T-cell (primary cell): ENCODE measurements at regions not wholly inside any gene's neighbourhood (a gene's known extent, or its start where the extent isn't known, plus 50 kb on each side); places are given as distances from the start of the nearest gene placed in this dataset.
A peak's percentile ranks its signal among the peaks of the same experiment; 100 is the strongest.
"Not testable (repeated sequence)": the region's sequence is repeated elsewhere in the genome, so short reads cannot be mapped to it uniquely, and the experiment has no call there.

Experiments used
- ATAC-seq, 4 experiments: fragments of 200-7000 bp in 3 of 4; fragments of 150-1000 bp in 1 of 4; cut with Tn5 transposase; replicated peaks in 1 of 4; 1 replicate in 3 of 4; 2 replicates in 1 of 4; pipeline ENCODE4 v1.10.0; 2021; ENCODE audit warnings: moderate library complexity in 3 of 4, mild to moderate bottlenecking in 2 of 4, moderate number of reproducible peaks in 1 of 4
- CTCF ChIA-PET, 2 donors: fragments of 300-600 bp; sonication (Branson Sonifier 250); formaldehyde crosslinking; loops; one replicate each; lab custom pipeline; 2022; ENCODE audit warnings: antibody characterized with exemption in 2 of 2; lab: Charles Lee
- POLR2A ChIA-PET, 2 donors: fragments of 300-600 bp; sonication (Branson Sonifier 250); formaldehyde crosslinking; loops; one replicate each; lab custom pipeline; 2022; ENCODE audit warnings: antibody characterized with exemption in 2 of 2; lab: Charles Lee
- DNase-seq, 35 experiments: peaks; one replicate each; pipeline versions ENCODE4 v3.0.0 to v3.0.0-alpha.2; 2013 to 2023
- H3K27ac ChIP-seq: one replicate; pipeline ENCODE4 v1.5.1; 2013; ENCODE audit warnings: low read length
- H3K27me3 ChIP-seq, 2 experiments: replicated peaks in 1 of 2; 1 replicate in 1 of 2; 2 replicates in 1 of 2; pipeline versions ENCODE4 v1.6.1 to v1.7.0; 2013; ENCODE audit warnings: low read length in 1 of 2, mixed read lengths in 1 of 2; ENCODE audit not compliant: control insufficient read depth in 2 of 2, insufficient read depth in 2 of 2; ENCODE audit errors: extremely low read depth in 1 of 2
- H3K36me3 ChIP-seq, 2 donors: 1 replicate in 1 of 2; 2 replicates in 1 of 2; pipeline versions ENCODE4 v1.6.1 to v1.7.0; 2013; ENCODE audit warnings: low read length in 1 of 2; ENCODE audit not compliant: control insufficient read depth in 2 of 2, insufficient read depth in 1 of 2; ENCODE audit errors: extremely low read depth in 1 of 2
- H3K4me1 ChIP-seq, 2 experiments: 1 replicate in 1 of 2; 2 replicates in 1 of 2; pipeline versions ENCODE4 v1.6.1 to v1.7.0; 2013; ENCODE audit warnings: low read length in 2 of 2, mixed read lengths in 1 of 2; ENCODE audit not compliant: insufficient read depth in 2 of 2, control insufficient read depth in 1 of 2; ENCODE audit errors: extremely low read depth in 1 of 2
- H3K4me3 ChIP-seq, 2 donors: 1 replicate in 1 of 2; 2 replicates in 1 of 2; pipeline versions ENCODE4 v1.5.1 to v1.7.0; 2013; ENCODE audit warnings: mild to moderate bottlenecking in 2 of 2, low read length in 1 of 2, moderate library complexity in 1 of 2; ENCODE audit not compliant: control insufficient read depth in 1 of 2; ENCODE audit errors: extremely low read depth in 1 of 2
- H3K9me3 ChIP-seq: 2 replicates; pipeline ENCODE4 v1.7.0; 2013
- H3K27ac Mint-ChIP-seq, 2 donors: one replicate each; pipeline ENCODE4 v1.8.0; 2020 to 2021; ENCODE audit warnings: mild to moderate bottlenecking in 2 of 2, mixed read lengths in 2 of 2
- H3K27me3 Mint-ChIP-seq, 2 donors: one replicate each; pipeline ENCODE4 v1.8.0; 2021 to 2022; ENCODE audit warnings: mixed read lengths in 2 of 2
- H3K36me3 Mint-ChIP-seq: one replicate; pipeline ENCODE4 v1.8.0; 2021; ENCODE audit warnings: mixed read lengths
- H3K4me1 Mint-ChIP-seq, 3 donors: one replicate each; pipeline ENCODE4 v1.8.0; 2020 to 2022; ENCODE audit warnings: mixed read lengths in 3 of 3, mild to moderate bottlenecking in 1 of 3
- H3K4me3 Mint-ChIP-seq, 3 donors: one replicate each; pipeline ENCODE4 v1.8.0; 2020 to 2022; ENCODE audit warnings: mild to moderate bottlenecking in 3 of 3, mixed read lengths in 3 of 3, moderate library complexity in 3 of 3
- H3K9me3 Mint-ChIP-seq, 3 donors: one replicate each; pipeline ENCODE4 v1.8.0; 2020 to 2022; ENCODE audit warnings: mixed read lengths in 3 of 3
- whole genome bisulfite sequencing: methylation state at CpG from one replicate; pipeline ENCODE4 v1.1.5; 2013; ENCODE audit warnings: missing lambda C conversion rate; ENCODE audit not compliant: insufficient coverage; 5-methylcytosine and 5-hydroxymethylcytosine counted together

DNA sequence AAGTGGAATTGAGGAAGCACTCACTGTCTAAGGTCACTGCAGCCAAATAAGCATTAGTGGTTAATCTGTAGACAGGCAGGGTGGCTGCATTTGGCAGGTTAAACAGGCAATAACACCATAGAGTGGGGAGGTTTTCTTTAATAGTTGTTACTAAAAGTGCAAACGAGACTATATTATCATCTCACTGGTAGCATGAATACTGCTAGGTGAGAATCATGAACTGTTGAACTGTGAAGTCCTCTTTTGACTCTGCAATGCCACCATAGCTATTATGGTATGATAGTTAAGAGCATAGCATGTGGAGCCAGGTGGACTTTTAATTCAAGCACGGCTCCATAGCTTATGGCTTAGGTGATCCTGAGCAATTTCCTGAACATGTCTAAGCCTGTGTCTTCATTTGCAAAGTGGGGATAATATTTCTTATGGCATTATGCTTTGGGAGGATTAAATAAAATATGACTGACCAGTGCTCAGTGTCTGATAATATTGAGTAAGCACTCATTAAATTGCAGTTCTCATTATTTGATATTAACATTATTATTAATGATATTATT lies 235.6 kb upstream of the HHIP start:
- H3K36me3 ChIP-seq: no peaks in the 10 kb centered on the region
- no peaks in the 10 kb centered on the region for H3K36me3 Mint-ChIP-seq
- no peaks in the 10 kb centered on the region for H3K9me3 Mint-ChIP-seq
- no peaks in the 10 kb centered on the region for H3K27me3 Mint-ChIP-seq
- H3K27me3 ChIP-seq: no peaks in the 10 kb centered on the region
- POLR2A ChIA-PET: no interaction called here
- H3K4me3 ChIP-seq: no peak overlapping the region
- H3K9me3 ChIP-seq: no peaks in the 10 kb centered on the region
- no peak for DNase-seq
- no peak overlapping the region for H3K4me3 Mint-ChIP-seq
- H3K4me1 Mint-ChIP-seq: no peaks in the 10 kb centered on the region
- 60% methylated on average over 1 of the region's 2 CpGs for WGBS
- CTCF ChIA-PET: no interaction called here
- H3K27ac ChIP-seq: no peak overlapping the region
- no peak for ATAC-seq
- H3K27ac Mint-ChIP-seq: no peak overlapping the region
- H3K4me1 ChIP-seq: no peaks in the 10 kb centered on the region

- Histone ChIP-seq H3K4me3 (no peak overlapping the region), H3K27ac (no peak overlapping the region), H3K4me1 (no peaks in the 10 kb centered on the region), H3K9me3 (no peaks in the 10 kb centered on the region), H3K36me3 (no peaks in the 10 kb centered on the region), H3K27me3 (no peaks in the 10 kb centered on the region)
- CTCF ChIA-PET: no interaction called here
- ATAC-seq: peak in 1 of 4 experiments; percentile 23
- H3K27ac Mint-ChIP-seq: no peak overlapping the region
- H3K27me3 Mint-ChIP-seq: no peaks in the 10 kb centered on the region
- H3K4me3 Mint-ChIP-seq: no peak overlapping the region
- H3K4me1 Mint-ChIP-seq: no peaks in the 10 kb centered on the region
- no peak for DNase-seq
- no peaks in the 10 kb centered on the region for H3K36me3 Mint-ChIP-seq
- WGBS: no CpG with 5 or more reads among the region's 1 CpG
- no peaks in the 10 kb centered on the region for H3K9me3 Mint-ChIP-seq
- POLR2A ChIA-PET: no interaction called here
Observed at GRCh38 chr4:144411119-144411518, 234.8 kb upstream of the HHIP start.

DNA sequence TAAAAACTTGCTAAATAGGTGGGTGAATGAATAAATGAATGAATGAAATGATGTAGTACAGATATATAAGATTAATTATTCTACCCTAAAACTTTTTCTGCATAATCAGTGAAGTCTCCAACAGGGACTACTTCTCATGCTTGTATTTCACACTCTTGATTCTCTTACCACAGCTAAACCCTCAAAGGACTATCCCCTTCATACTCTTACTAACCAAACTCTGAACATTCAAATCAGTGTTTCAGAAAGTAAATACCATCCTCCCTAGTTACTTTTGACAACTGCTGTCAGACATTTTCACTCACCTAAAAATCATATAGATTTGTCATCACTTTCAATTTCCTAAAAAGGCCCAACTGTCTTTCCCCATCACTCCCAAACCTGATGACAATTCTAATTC lies 234.3 kb upstream of the HHIP start:
- Mint-ChIP-seq H3K27ac (no peak overlapping the region), H3K9me3 (no peaks in the 10 kb centered on the region), H3K4me1 (no peaks in the 10 kb centered on the region), H3K27me3 (no peaks in the 10 kb centered on the region), H3K4me3 (no peak overlapping the region), H3K36me3 (no peaks in the 10 kb centered on the region)
- no peak overlapping the region for H3K4me3 ChIP-seq
- CTCF ChIA-PET: no interaction called here
- no peak for DNase-seq
- POLR2A ChIA-PET: no interaction called here
- no peaks in the 10 kb centered on the region for H3K27me3 ChIP-seq
- H3K36me3 ChIP-seq: no peaks in the 10 kb centered on the region
- H3K4me1 ChIP-seq: no peaks in the 10 kb centered on the region
- no peak overlapping the region for H3K27ac ChIP-seq
- ATAC-seq: no peak
- no peaks in the 10 kb centered on the region for H3K9me3 ChIP-seq

- CTCF ChIA-PET: no interaction called here
- Histone ChIP-seq H3K4me1 (no peaks in the 10 kb centered on the region), H3K36me3 (no peaks in the 10 kb centered on the region), H3K4me3 (no peak overlapping the region), H3K27me3 (no peaks in the 10 kb centered on the region), H3K9me3 (no peaks in the 10 kb centered on the region), H3K27ac (no peak overlapping the region)
- DNase-seq (no peak), ATAC-seq (no peak)
- Mint-ChIP-seq H3K27ac (no peak overlapping the region), H3K9me3 (no peaks in the 10 kb centered on the region), H3K4me1 (no peaks in the 10 kb centered on the region), H3K4me3 (no peak overlapping the region), H3K27me3 (no peaks in the 10 kb centered on the region), H3K36me3 (no peaks in the 10 kb centered on the region)
- no CpG with 5 or more reads among the region's 4 CpGs for WGBS
- POLR2A ChIA-PET: no interaction called here
Observed at GRCh38 chr4:144421056-144421455, 224.9 kb upstream of the HHIP start.

DNA sequence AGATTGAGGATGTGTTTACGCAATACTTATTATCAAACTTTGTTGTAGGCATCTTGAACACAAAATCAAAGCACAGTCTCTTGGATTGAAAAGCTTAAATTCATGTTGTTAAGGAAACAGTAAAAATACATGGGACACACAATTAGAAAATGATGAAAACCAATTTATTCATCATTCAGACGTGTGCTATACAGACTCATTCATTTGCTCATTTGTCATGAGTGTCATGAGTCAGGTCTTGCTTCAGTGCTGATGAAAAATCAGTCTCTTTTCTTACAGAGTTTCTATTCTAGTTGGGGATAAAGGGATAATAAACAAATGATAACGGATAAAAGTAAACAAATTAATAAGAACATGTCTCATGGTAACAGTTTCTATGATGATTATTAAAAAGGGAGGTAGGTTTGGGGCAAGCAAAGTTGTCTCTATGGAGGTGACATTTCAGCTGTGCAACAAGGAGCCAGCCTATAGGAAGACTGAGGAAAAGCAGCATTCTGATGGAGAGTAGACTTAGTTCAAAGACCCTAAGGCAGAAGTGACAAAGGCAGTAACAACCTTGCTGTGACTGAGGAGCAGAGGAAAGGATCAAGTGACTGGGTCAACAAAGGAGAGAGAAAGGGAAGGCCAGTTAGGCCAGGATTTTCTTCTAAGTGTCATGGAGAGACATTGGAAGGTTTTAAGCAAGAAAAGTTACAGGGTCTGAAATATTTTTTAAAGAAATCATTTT lies 224.0 kb upstream of the HHIP start:
- CTCF ChIA-PET: no interaction called here
- Mint-ChIP-seq H3K27ac (no peak overlapping the region), H3K9me3 (no peaks in the 10 kb centered on the region), H3K4me3 (no peak overlapping the region), H3K27me3 (no peaks in the 10 kb centered on the region), H3K36me3 (no peaks in the 10 kb centered on the region), H3K4me1 (no peaks in the 10 kb centered on the region)
- Histone ChIP-seq H3K4me1 (no peaks in the 10 kb centered on the region), H3K27me3 (no peaks in the 10 kb centered on the region), H3K9me3 (no peaks in the 10 kb centered on the region), H3K4me3 (no peak overlapping the region), H3K27ac (no peak overlapping the region), H3K36me3 (no peaks in the 10 kb centered on the region)
- POLR2A ChIA-PET: no interaction called here
- ATAC-seq: no peak
- no peak for DNase-seq
- WGBS: 100% methylated on average over 1 of the region's 3 CpGs

GRCh38 chr4:144423930-144424329 lies 222.0 kb upstream of the HHIP start:
- ATAC-seq (no peak), DNase-seq (no peak)
- Histone ChIP-seq H3K4me1 (no peaks in the 10 kb centered on the region), H3K4me3 (no peak overlapping the region), H3K27me3 (no peaks in the 10 kb centered on the region), H3K9me3 (no peaks in the 10 kb centered on the region), H3K36me3 (no peaks in the 10 kb centered on the region), H3K27ac (no peak overlapping the region)
- Mint-ChIP-seq H3K9me3 (no peaks in the 10 kb centered on the region), H3K27me3 (no peaks in the 10 kb centered on the region), H3K4me1 (no peaks in the 10 kb centered on the region), H3K4me3 (no peak overlapping the region), H3K27ac (no peak overlapping the region), H3K36me3 (no peaks in the 10 kb centered on the region)
- ChIA-PET POLR2A (no interaction called here), CTCF (no interaction called here)

DNA sequence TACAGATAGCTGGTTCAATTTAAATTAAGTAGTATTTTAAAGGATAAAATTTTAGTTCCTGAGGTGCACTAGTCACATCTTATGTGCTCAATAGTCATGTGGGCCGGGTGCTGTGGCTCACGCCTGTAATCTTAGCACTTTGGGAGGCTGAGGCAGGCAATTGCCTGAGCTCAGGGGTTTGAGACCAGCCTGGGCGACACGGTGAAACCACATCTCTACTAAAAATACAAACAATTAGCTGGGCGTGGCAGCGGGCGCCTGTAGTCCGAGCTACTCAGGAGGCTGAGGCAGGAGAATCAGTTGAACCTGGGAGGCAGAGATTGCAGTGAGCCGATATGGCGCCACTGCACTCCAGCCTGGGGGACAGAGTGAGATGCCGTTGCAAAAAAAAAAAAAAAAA lies 219.9 kb upstream of the HHIP start:
- DNase-seq: not testable (repeated sequence)

More for the DNA sequence above, 219.9 kb upstream of the HHIP start:
- H3K4me1 ChIP-seq, H3K36me3 ChIP-seq, H3K27me3 Mint-ChIP-seq, H3K4me1 Mint-ChIP-seq, ATAC-seq, POLR2A ChIA-PET, H3K36me3 Mint-ChIP-seq, H3K4me3 ChIP-seq, H3K27ac ChIP-seq, H3K27me3 ChIP-seq, H3K27ac Mint-ChIP-seq, H3K9me3 ChIP-seq, H3K9me3 Mint-ChIP-seq, H3K4me3 Mint-ChIP-seq, CTCF ChIA-PET: not testable (repeated sequence)
- 84% methylated on average over 3 of the region's 11 CpGs for WGBS
